ENCODE measurements at regions not wholly inside any gene's neighbourhood (a gene's known extent, or its start where the extent isn't known, plus 50 kb on each side); places are given as distances from the start of the nearest gene placed in this dataset.

- Histone ChIP-seq H3K9ac (ENCODE audit: low read length) (no peak overlapping the region), H3K27ac (ENCODE audit: low read length in 2 of 2) (no peak overlapping the region), H3K4me1 (ENCODE audit: control insufficient read depth in 2 of 2, insufficient read depth in 2 of 2, low read length in 2 of 2) (peaks cover 0 to 7% of the 10 kb centered on the region in 2 donors), H3K79me2 (ENCODE audit: control insufficient read depth, insufficient read depth, low read length) (no peaks in the 10 kb centered on the region), H4K20me1 (ENCODE audit: control insufficient read depth, insufficient read depth, low read length, poor library complexity, severe bottlenecking) (no peaks in the 10 kb centered on the region), H3K27me3 (replicated peaks in 1 of 4; ENCODE audit: control extremely low read depth in 1 of 4, control insufficient read depth in 3 of 4, insufficient read depth in 4 of 4, low read length in 3 of 4) (peaks cover 0 to 17% (median 3%) of the 10 kb centered on the region in 4 experiments), H3K36me3 (replicated peaks in 1 of 2; ENCODE audit: control extremely low read depth in 1 of 2, control insufficient read depth in 1 of 2, extremely low read depth in 1 of 2, insufficient read depth in 2 of 2, low read length in 1 of 2) (no peaks in the 10 kb centered on the region), H3K9me3 (ENCODE audit: control extremely low read depth in 1 of 3, control insufficient read depth in 2 of 3, insufficient read depth in 1 of 3, low read length in 2 of 3) (no peaks in the 10 kb centered on the region), H3K4me2 (replicated peaks; ENCODE audit: low read depth, low read length, poor library complexity, severe bottlenecking) (no peak overlapping the region), H2AFZ (ENCODE audit: insufficient read depth, low read depth, low read length, poor library complexity, severe bottlenecking) (no peak overlapping the region), H3K4me3 (ENCODE audit: control extremely low read depth in 1 of 5, extremely low read depth in 1 of 5, insufficient read depth in 1 of 5, low read depth in 2 of 5, low read length in 4 of 5) (no peak overlapping the region)
- DNase-seq (no peak), ATAC-seq (ENCODE audit: low read depth) (no peak)
- no peak overlapping the region for H3K27ac Mint-ChIP-seq
- H3K4me1 Mint-ChIP-seq = peaks cover 2% of the 10 kb centered on the region
- intact Hi-C loops (cut with micrococcal nuclease) = no loop called here
- peaks cover 14% of the 10 kb centered on the region for H3K27me3 Mint-ChIP-seq
- no peak for TF ChIP-seq EZH2 (IDR thresholded peaks at IDR 0.05; ENCODE audit: borderline replicate concordance, insufficient read depth, low read depth, low read length, poor library complexity, severe bottlenecking)
- no peak for TF ChIP-seq CTCF (IDR thresholded peaks at IDR 0.05)
- no peak overlapping the region for H3K4me3 Mint-ChIP-seq
- POLR2A ChIA-PET = no interaction called here
- 72% methylated on average over 7 of the region's 11 CpGs for WGBS (ENCODE audit: insufficient coverage)
- H3K9me3 Mint-ChIP-seq (ENCODE audit: insufficient read depth) = no peaks in the 10 kb centered on the region
- CTCF ChIA-PET = interaction anchor here (0.6 kb wide), 1 partner anchor 168 kb away, joined by 3 read pairs; no protein-coding TSS in a partner anchor
Observed at GRCh38 chr9:95750725-95751519, 124.6 kb upstream of the ERCC6L2 start.

- intact Hi-C loops (cut with micrococcal nuclease) = no loop called here
- H3K27ac Mint-ChIP-seq = no peak overlapping the region
Observed at GRCh38 chr9:95749493-95749892, 126.0 kb upstream of the ERCC6L2 start.

More at GRCh38 chr9:95749493-95749892, 126.0 kb upstream of the ERCC6L2 start:
- Histone ChIP-seq H2AFZ (ENCODE audit: insufficient read depth, low read depth, low read length, poor library complexity, severe bottlenecking) (no peak overlapping the region), H3K36me3 (replicated peaks in 1 of 2; ENCODE audit: control extremely low read depth in 1 of 2, control insufficient read depth in 1 of 2, extremely low read depth in 1 of 2, insufficient read depth in 2 of 2, low read length in 1 of 2) (no peaks in the 10 kb centered on the region), H3K79me2 (ENCODE audit: control insufficient read depth, insufficient read depth, low read length) (no peaks in the 10 kb centered on the region), H3K9ac (ENCODE audit: low read length) (no peak overlapping the region), H3K4me3 (ENCODE audit: control extremely low read depth in 1 of 5, extremely low read depth in 1 of 5, insufficient read depth in 1 of 5, low read depth in 2 of 5, low read length in 4 of 5) (no peak overlapping the region), H3K4me1 (ENCODE audit: control insufficient read depth in 2 of 2, insufficient read depth in 2 of 2, low read length in 2 of 2) (peaks cover 0 to 7% of the 10 kb centered on the region in 2 donors), H3K27ac (ENCODE audit: low read length in 2 of 2) (no peak overlapping the region), H3K4me2 (replicated peaks; ENCODE audit: low read depth, low read length, poor library complexity, severe bottlenecking) (no peak overlapping the region), H3K9me3 (ENCODE audit: control extremely low read depth in 1 of 3, control insufficient read depth in 2 of 3, insufficient read depth in 1 of 3, low read length in 2 of 3) (no peaks in the 10 kb centered on the region), H3K27me3 (replicated peaks in 1 of 4; ENCODE audit: control extremely low read depth in 1 of 4, control insufficient read depth in 3 of 4, insufficient read depth in 4 of 4, low read length in 3 of 4) (peaks cover 0 to 17% (median 3%) of the 10 kb centered on the region in 4 experiments), H4K20me1 (ENCODE audit: control insufficient read depth, insufficient read depth, low read length, poor library complexity, severe bottlenecking) (no peaks in the 10 kb centered on the region)
- Mint-ChIP-seq H3K4me1 (peaks cover 2% of the 10 kb centered on the region), H3K9me3 (ENCODE audit: insufficient read depth) (no peaks in the 10 kb centered on the region), H3K27me3 (peaks cover 18% of the 10 kb centered on the region), H3K4me3 (no peak overlapping the region)
- CTCF ChIA-PET = no interaction called here
- POLR2A ChIA-PET = no interaction called here
- no peak for DNase-seq
- WGBS (ENCODE audit: insufficient coverage) = 90% methylated on average over 8 of the region's 9 CpGs
- no peak for ATAC-seq (ENCODE audit: low read depth)
- TF ChIP-seq CTCF (IDR thresholded peaks at IDR 0.05) (no peak), EZH2 (IDR thresholded peaks at IDR 0.05; ENCODE audit: borderline replicate concordance, insufficient read depth, low read depth, low read length, poor library complexity, severe bottlenecking) (no peak)
